ENCODE measurements at regions not wholly inside any gene's neighbourhood (a gene's known extent, or its start where the extent isn't known, plus 50 kb on each side); places are given as distances from the start of the nearest gene placed in this dataset.

DNA sequence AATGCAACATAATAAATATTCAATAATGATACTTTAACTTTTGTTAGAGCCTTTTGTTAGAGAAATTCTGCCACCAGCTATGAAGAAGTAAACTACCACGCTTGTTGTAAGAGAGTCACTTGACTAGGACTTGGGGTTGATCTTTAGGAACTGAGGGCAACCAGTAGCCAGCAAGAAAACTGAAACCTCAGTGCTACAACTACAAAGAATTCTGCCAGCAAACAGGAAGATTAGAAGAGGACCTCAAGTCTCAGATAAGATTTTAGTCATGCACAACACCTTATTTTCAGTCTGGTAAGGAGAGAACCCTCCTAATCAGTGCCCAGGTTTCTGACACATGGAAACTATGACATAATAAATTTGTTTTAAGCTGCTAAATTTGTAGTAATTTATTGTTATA is 498.3 kb upstream of the STEAP1 start:
- no peak for TF ChIP-seq STAT1 (IDR thresholded peaks at IDR 0.05; ENCODE audit: unreplicated experiment)
- no peak for TF ChIP-seq ZNF331 (CRISPR knock-in tag; IDR thresholded peaks at IDR 0.05; ENCODE audit: low read depth)
- no peak for TF ChIP-seq JUNB (IDR thresholded peaks at IDR 0.05; ENCODE audit: unreplicated experiment)
- no peak for TF ChIP-seq CREB1 (CRISPR knock-in tag; IDR thresholded peaks at IDR 0.05; ENCODE audit: low read depth)
- TF ChIP-seq NANOG (IDR thresholded peaks at IDR 0.05; ENCODE audit: borderline replicate concordance) = no peak
- TF ChIP-seq EZH2 (IDR thresholded peaks at IDR 0.05; ENCODE audit: low read depth, unreplicated experiment) = no peak
- TF ChIP-seq, protein P1, sequence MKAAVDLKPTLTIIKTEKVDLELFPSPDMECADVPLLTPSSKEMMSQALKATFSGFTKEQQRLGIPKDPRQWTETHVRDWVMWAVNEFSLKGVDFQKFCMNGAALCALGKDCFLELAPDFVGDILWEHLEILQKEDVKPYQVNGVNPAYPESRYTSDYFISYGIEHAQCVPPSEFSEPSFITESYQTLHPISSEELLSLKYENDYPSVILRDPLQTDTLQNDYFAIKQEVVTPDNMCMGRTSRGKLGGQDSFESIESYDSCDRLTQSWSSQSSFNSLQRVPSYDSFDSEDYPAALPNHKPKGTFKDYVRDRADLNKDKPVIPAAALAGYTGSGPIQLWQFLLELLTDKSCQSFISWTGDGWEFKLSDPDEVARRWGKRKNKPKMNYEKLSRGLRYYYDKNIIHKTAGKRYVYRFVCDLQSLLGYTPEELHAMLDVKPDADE (IDR thresholded peaks at IDR 0.05) = no peak
- TF ChIP-seq CTCF (conservative IDR thresholded peaks at IDR 0.05; ENCODE audit: low read depth in 2 of 2) = no peak
- no peak for TF ChIP-seq EZH2phosphoT487 (IDR thresholded peaks at IDR 0.05; ENCODE audit: unreplicated experiment)
- no peak for TF ChIP-seq REST (IDR thresholded peaks at IDR 0.05; ENCODE audit: unreplicated experiment)
- TF ChIP-seq POLR2AphosphoS5 (IDR thresholded peaks at IDR 0.05; ENCODE audit: low read depth) = no peak
- TF ChIP-seq ZNF114 (CRISPR knock-in tag; IDR thresholded peaks at IDR 0.05) = no peak
- H3K9me3 Mint-ChIP-seq = no peaks in the 10 kb centered on the region

More for the DNA sequence above, 498.3 kb upstream of the STEAP1 start:
- H3K79me2 ChIP-seq (replicated peaks; ENCODE audit: insufficient read depth) = no peaks in the 10 kb centered on the region
- Mint-ChIP-seq H3K27me3 (ENCODE audit: insufficient read depth, low read depth, poor library complexity) (no peaks in the 10 kb centered on the region), H3K27ac (no peak overlapping the region), H3K36me3 (ENCODE audit: low read depth) (no peaks in the 10 kb centered on the region), H3K4me3 (no peak overlapping the region), H3K4me1 (no peaks in the 10 kb centered on the region)
- no peak overlapping the region for H3K27ac ChIP-seq (ENCODE audit: low read depth)
- H3K36me3 ChIP-seq (ENCODE audit: insufficient read depth) = no peaks in the 10 kb centered on the region
- H4K20me1 ChIP-seq (replicated peaks; ENCODE audit: insufficient read depth) = no peaks in the 10 kb centered on the region
- ATAC-seq (no peak), DNase-seq (ENCODE audit: low spot score) (no peak)
- H3K9me2 ChIP-seq (ENCODE audit: insufficient read depth) = peaks cover 5% of the 10 kb centered on the region; the same call in 1 of the 2 replicates
- H2AFZ ChIP-seq = no peak overlapping the region
- peaks cover 3% of the 10 kb centered on the region; the same call in 1 of the 2 replicates for H3K4me1 ChIP-seq (ENCODE audit: insufficient read depth)
- H3K4me3 ChIP-seq = no peak overlapping the region
- H3K27me3 ChIP-seq (ENCODE audit: insufficient read depth) = no peaks in the 10 kb centered on the region
- H3K4me2 ChIP-seq = no peak overlapping the region
- no peaks in the 10 kb centered on the region for H3F3A ChIP-seq (replicated peaks; ENCODE audit: low read depth)
